Ovary (tissue), 3 donors: ENCODE measurements at regions not wholly inside any gene's neighbourhood (a gene's known extent, or its start where the extent isn't known, plus 50 kb on each side); places are given as distances from the start of the nearest gene placed in this dataset.

Experiments
- POLR2A ChIP-seq: fragments of 450-650 bp; IDR thresholded peaks from one replicate; pipeline ENCODE4 v1.6.1; 2017; ENCODE audit warnings: antibody characterized with exemption, mild to moderate bottlenecking, moderate library complexity
- TF ChIP-seq, protein P1 (sequence below), 3 donors: fragments of 450-650 bp in 2 of 3; fragments of 200-600 bp in 1 of 3; IDR thresholded peaks; one replicate each; pipeline versions ENCODE4 v1.5.1 to v1.8.0; 2016 to 2022; ENCODE audit warnings: antibody characterized with exemption in 3 of 3, mild to moderate bottlenecking in 1 of 3
- donor health status: DM: no; HTN: no; CAD: no.

DNA sequence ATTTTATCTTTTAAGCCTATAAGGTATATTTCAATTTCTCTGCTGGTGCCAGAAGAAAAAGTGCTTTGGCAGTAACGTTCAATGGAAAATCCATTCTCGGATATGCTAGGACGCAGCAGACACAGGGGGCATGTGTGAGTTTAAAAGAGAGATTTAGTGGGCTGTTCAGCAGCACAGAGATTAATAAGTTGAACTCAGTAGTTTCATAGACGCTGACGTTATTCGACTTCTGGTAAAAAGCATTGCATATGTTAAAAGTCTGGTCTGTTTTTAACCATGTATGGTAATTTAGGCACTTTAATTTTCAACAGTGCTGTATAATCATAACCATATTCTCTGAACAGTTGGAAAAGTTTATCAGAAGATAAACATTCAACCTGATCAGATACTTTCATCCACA lies 99.6 kb downstream of the ATP6V1G3 start:
- TF ChIP-seq, protein P1, sequence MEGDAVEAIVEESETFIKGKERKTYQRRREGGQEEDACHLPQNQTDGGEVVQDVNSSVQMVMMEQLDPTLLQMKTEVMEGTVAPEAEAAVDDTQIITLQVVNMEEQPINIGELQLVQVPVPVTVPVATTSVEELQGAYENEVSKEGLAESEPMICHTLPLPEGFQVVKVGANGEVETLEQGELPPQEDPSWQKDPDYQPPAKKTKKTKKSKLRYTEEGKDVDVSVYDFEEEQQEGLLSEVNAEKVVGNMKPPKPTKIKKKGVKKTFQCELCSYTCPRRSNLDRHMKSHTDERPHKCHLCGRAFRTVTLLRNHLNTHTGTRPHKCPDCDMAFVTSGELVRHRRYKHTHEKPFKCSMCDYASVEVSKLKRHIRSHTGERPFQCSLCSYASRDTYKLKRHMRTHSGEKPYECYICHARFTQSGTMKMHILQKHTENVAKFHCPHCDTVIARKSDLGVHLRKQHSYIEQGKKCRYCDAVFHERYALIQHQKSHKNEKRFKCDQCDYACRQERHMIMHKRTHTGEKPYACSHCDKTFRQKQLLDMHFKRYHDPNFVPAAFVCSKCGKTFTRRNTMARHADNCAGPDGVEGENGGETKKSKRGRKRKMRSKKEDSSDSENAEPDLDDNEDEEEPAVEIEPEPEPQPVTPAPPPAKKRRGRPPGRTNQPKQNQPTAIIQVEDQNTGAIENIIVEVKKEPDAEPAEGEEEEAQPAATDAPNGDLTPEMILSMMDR (IDR thresholded peaks at IDR 0.05), result no peak
- TF ChIP-seq POLR2A, result no peak
